K562 (cell line): ENCODE measurements at regions not wholly inside any gene's neighbourhood (a gene's known extent, or its start where the extent isn't known, plus 50 kb on each side); places are given as distances from the start of the nearest gene placed in this dataset.

Experiments
- ATAC-seq: fragments of 200-7000 bp; cut with Tn5 transposase; 3 replicates; pipeline ENCODE4 v1.9.1; 2020; ENCODE audit warnings: moderate library complexity
- BruUV-seq: library from RNA; stranded (reverse); fragments of 400-500 nt; replicated peaks from 2 replicates; lab custom pipeline; 2021; lab: Mats Ljungman, UMichigan
- CTCF ChIA-PET: fragments of 300-600 bp; formaldehyde crosslinking; extraction: SDS; loops from one replicate; lab custom pipeline; 2021; ENCODE audit warnings: low intra/inter-chr PET ratio; lab: Yijun Ruan, JAX
- POLR2A ChIA-PET: fragments of 300-600, 350-650 bp; sonication (Branson Sonifier 250); formaldehyde crosslinking; extraction: SDS; loops from one replicate; lab custom pipeline; 2021; ENCODE audit warnings: antibody characterized with exemption, inconsistent platforms; lab: Yijun Ruan, JAX
- DNase-seq, 4 experiments: peaks; one replicate each; pipeline versions ENCODE4 v3.0.0 to v3.0.0-alpha.2; 2011 to 2018; ENCODE audit warnings: low spot score in 3 of 4, mixed read lengths in 3 of 4; ENCODE audit errors: extremely low read depth in 1 of 4
- FAIRE-seq: peaks from 2 replicates; lab custom pipeline; 2011; peaks lifted over from hg19 to GRCh38; lab: Jason Lieb, UNC
- H2AFZ ChIP-seq: 2 replicates; pipeline ENCODE4 v1.6.0; 2011; ENCODE audit warnings: low read depth, low read length, control low read depth, inconsistent platforms
- H3K27ac ChIP-seq: fragments of 200-600 bp; 3 replicates; pipeline ENCODE4 v1.8.0; 2011; ENCODE audit warnings: low read depth, mild to moderate bottlenecking, control low read depth, inconsistent platforms, low read length, moderate library complexity, mixed read lengths; ENCODE audit errors: extremely low read depth
- H3K27me3 ChIP-seq, 2 experiments: fragments of 300-600 bp in 1 of 2; 2 replicates in 1 of 2; 3 replicates in 1 of 2; pipeline versions ENCODE4 v1.6.0 to v1.8.0; 2011; ENCODE audit warnings: inconsistent platforms in 2 of 2, low read length in 2 of 2, mild to moderate bottlenecking in 1 of 2, mixed read lengths in 1 of 2, moderate library complexity in 1 of 2; ENCODE audit not compliant: control insufficient read depth in 2 of 2, insufficient read depth in 2 of 2
- H3K36me3 ChIP-seq: fragments of 300-600 bp; 3 replicates; pipeline ENCODE4 v1.8.0; 2011; ENCODE audit warnings: mild to moderate bottlenecking, low read length, inconsistent platforms; ENCODE audit not compliant: control insufficient read depth, insufficient read depth
- H3K4me1 ChIP-seq, 2 experiments: fragments of 200-600 bp in 1 of 2; replicated peaks in 1 of 2; 2 replicates in 1 of 2; 3 replicates in 1 of 2; pipeline versions ENCODE4 v1.5.1 to v1.8.0; 2011; ENCODE audit warnings: inconsistent platforms in 2 of 2, low read length in 2 of 2, mild to moderate bottlenecking in 1 of 2, mixed read lengths in 1 of 2, moderate library complexity in 1 of 2; ENCODE audit not compliant: control insufficient read depth in 2 of 2, insufficient read depth in 2 of 2
- H3K4me2 ChIP-seq: 2 replicates; pipeline ENCODE4 v1.6.1; 2011; ENCODE audit warnings: low read length, control low read depth, inconsistent platforms, mixed read lengths; ENCODE audit not compliant: insufficient read depth
- H3K4me3 ChIP-seq: fragments of 200-600 bp; sonication (generic), shearing (Covaris generic); 2 replicates; pipeline ENCODE4 v1.5.1; 2016; ENCODE audit warnings: control low read depth, inconsistent platforms
- H3K79me2 ChIP-seq: fragments of 200-600 bp; 3 replicates; pipeline ENCODE4 v1.8.0; 2011; ENCODE audit warnings: low read length, inconsistent platforms; ENCODE audit not compliant: control insufficient read depth, insufficient read depth
- H3K9ac ChIP-seq, 2 experiments: 2 replicates each; pipeline versions ENCODE4 v1.6.0 to v1.6.1; 2011; ENCODE audit warnings: low read depth in 2 of 2, low read length in 2 of 2, control low read depth in 1 of 2, inconsistent platforms in 1 of 2, mild to moderate bottlenecking in 1 of 2, mixed read lengths in 1 of 2; ENCODE audit not compliant: insufficient read depth in 1 of 2
- H3K9me1 ChIP-seq: one replicate; pipeline ENCODE4 v1.6.0; 2011; ENCODE audit warnings: inconsistent platforms, mild to moderate bottlenecking, low read length, moderate library complexity; ENCODE audit not compliant: control insufficient read depth, insufficient read depth
- H3K9me3 ChIP-seq: replicated peaks from 2 replicates; pipeline ENCODE4 v1.5.1; 2011; ENCODE audit warnings: low read depth, low read length, inconsistent platforms; ENCODE audit not compliant: control insufficient read depth, insufficient read depth
- H4K20me1 ChIP-seq: replicated peaks from 2 replicates; pipeline ENCODE4 v1.6.1; 2011; ENCODE audit warnings: low read length, inconsistent platforms, mixed read lengths; ENCODE audit not compliant: control insufficient read depth, insufficient read depth
- CXXC5 ChIP-seq: fragments of 250-450 bp; sonication (Bioruptor Pico); IDR thresholded peaks from 2 replicates; pipeline ENCODE4 v1.8.0; 2022; ENCODE audit warnings: inconsistent platforms, mild to moderate bottlenecking, moderate library complexity
- EP300 ChIP-seq: IDR thresholded peaks from 2 replicates; pipeline ENCODE4 v1.6.1; 2012; ENCODE audit warnings: low read length, improper control_type of control experiment
- FOXM1 ChIP-seq, 2 experiments: fragments of 450-650 bp in 1 of 2; sonication (generic) in 1 of 2; formaldehyde crosslinking in 1 of 2; IDR thresholded peaks; 2 replicates each; pipeline versions ENCODE4 v1.6.1 to v1.9.0; 2017 to 2022; ENCODE audit warnings: low read depth in 2 of 2, mild to moderate bottlenecking in 2 of 2, missing genetic modification reagents in 1 of 2, moderate library complexity in 1 of 2
- MAFG ChIP-seq: fragments of 450-650 bp; conservative IDR thresholded peaks from 2 replicates; pipeline ENCODE4 v1.6.1; 2016; ENCODE audit warnings: missing genetic modification characterization, missing compliant biosample characterization
- NCOR1 ChIP-seq: fragments of 450-650 bp; IDR thresholded peaks from 2 replicates; pipeline ENCODE4 v1.6.1; 2016; ENCODE audit warnings: mild to moderate bottlenecking, moderate library complexity
- PKNOX1 ChIP-seq: fragments of 450-650 bp; IDR thresholded peaks from 2 replicates; pipeline ENCODE4 v1.6.1; 2016
- POLR2AphosphoS5 ChIP-seq: IDR thresholded peaks from 2 replicates; pipeline ENCODE4 v1.6.1; 2011; ENCODE audit warnings: mild to moderate bottlenecking, low read depth, low read length, moderate library complexity; ENCODE audit not compliant: control insufficient read depth, insufficient read depth
- RCOR1 ChIP-seq, 2 experiments: IDR thresholded peaks; 2 replicates each; pipeline ENCODE4 v1.6.1; 2012; ENCODE audit warnings: low read depth in 2 of 2, low read length in 2 of 2, borderline replicate concordance in 1 of 2, improper control_type of control experiment in 1 of 2
- RFX7 ChIP-seq: fragments of 250-450 bp; sonication (Bioruptor Pico); IDR thresholded peaks from 2 replicates; pipeline ENCODE4 v1.5.1; 2021; ENCODE audit warnings: mild to moderate bottlenecking
- SOX6 ChIP-seq: fragments of 450-650 bp; IDR thresholded peaks from 2 replicates; pipeline ENCODE4 v1.6.1; 2014; ENCODE audit warnings: mild to moderate bottlenecking
- TAL1 ChIP-seq: fragments of 450-650 bp; IDR thresholded peaks from 2 replicates; pipeline ENCODE4 v1.6.1; 2016; ENCODE audit warnings: mild to moderate bottlenecking
- TARDBP ChIP-seq: fragments of 450-650 bp; IDR thresholded peaks from 2 replicates; pipeline ENCODE4 v1.6.1; 2016
- TEAD1 ChIP-seq, 2 experiments: fragments of 450-650 bp in 1 of 2; sonication (generic) in 1 of 2; formaldehyde crosslinking; IDR thresholded peaks; 2 replicates each; pipeline versions ENCODE4 v1.4.0 to v1.8.0; 2020 to 2022; ENCODE audit warnings: mild to moderate bottlenecking in 2 of 2, missing genetic modification reagents in 1 of 2
- ZBTB11 ChIP-seq, 3 experiments: fragments of 200-800 bp in 1 of 3; fragments of 250-450 bp in 1 of 3; fragments of 450-650 bp in 1 of 3; sonication (Bioruptor Pico) in 1 of 3; sonication (Bioruptor generic) in 1 of 3; formaldehyde crosslinking in 1 of 3; IDR thresholded peaks; 2 replicates each; pipeline versions ENCODE4 v1.6.1 to v1.8.0; 2016 to 2022; ENCODE audit warnings: mild to moderate bottlenecking in 2 of 3, missing genetic modification characterization in 2 of 3, missing compliant biosample characterization in 1 of 3, moderate library complexity in 1 of 3
- ZNF395 ChIP-seq: fragments of 200-800 bp; sonication (Bioruptor generic); IDR thresholded peaks from 2 replicates; pipeline ENCODE4 v1.6.1; 2017; ENCODE audit warnings: missing genetic modification characterization, missing compliant biosample characterization
- ZNF644 ChIP-seq: fragments of 200-800 bp; sonication (Bioruptor generic); IDR thresholded peaks from 2 replicates; pipeline ENCODE4 v1.6.1; 2016; ENCODE audit warnings: low read depth, missing genetic modification characterization, missing compliant biosample characterization
- ZNF780A ChIP-seq: fragments of 250-450 bp; sonication (Bioruptor Pico); IDR thresholded peaks from 2 replicates; pipeline ENCODE4 v1.5.0; 2021; ENCODE audit warnings: mild to moderate bottlenecking
- WGBS: fragments of 100-300 bp; shearing (Covaris generic); methylation state at CpG from one replicate; pipeline ENCODE4 v1.1.6; 2016; ENCODE audit warnings: low coverage, mixed read lengths; ENCODE audit not compliant: insufficient coverage; ENCODE audit errors: missing lambda C conversion rate; 5-methylcytosine and 5-hydroxymethylcytosine counted together
- in situ Hi-C: fragments of 300-500 bp; cut with MboI; formaldehyde crosslinking; loops from 4 replicates; pipeline ENCODE4 v1.15.0; 2018; ENCODE audit warnings: inconsistent platforms, mixed read lengths
- intact Hi-C: fragments of 100-400 bp; cut with micrococcal nuclease; formaldehyde crosslinking; loops from 2 replicates; pipeline ENCODE4 v1.14.2; 2022

- H3K4me2 ChIP-seq, result no peak overlapping the region
- intact Hi-C loops, result no loop called here
- ATAC-seq, result peak; percentile 36; the same call in 2 of the 3 replicates
- peaks cover 9 to 26% of the 10 kb centered on the region in 2 experiments; a peak in 4 of 5 replicates for H3K27me3 ChIP-seq
- H3K4me3 ChIP-seq, result no peak overlapping the region
- H3K27ac ChIP-seq, result no peak overlapping the region
- H2AFZ ChIP-seq, result no peak overlapping the region
- FAIRE-seq, result no peak
- H3K9ac ChIP-seq, result no peak overlapping the region
- peak in 1 of 4 experiments; percentile 55 for DNase-seq
- POLR2A ChIA-PET, result interaction anchor here (0.8 to 0.9 kb wide), 2 partner anchors 11 to 12 kb away, joined by 3 read pairs; no protein-coding TSS in a partner anchor
- 7% methylated on average over 1 of the region's 1 CpG for WGBS
- no peaks in the 10 kb centered on the region for H3K36me3 ChIP-seq
- no peaks in the 10 kb centered on the region for H4K20me1 ChIP-seq
- H3K79me2 ChIP-seq, result no peaks in the 10 kb centered on the region
- in situ Hi-C loops, result no loop called here
- no peaks in the 10 kb centered on the region for H3K9me1 ChIP-seq
- CTCF ChIA-PET, result no interaction called here
- no peaks in the 10 kb centered on the region for H3K9me3 ChIP-seq
- no TSS peak for BruUV-seq
- H3K4me1 ChIP-seq, result peaks cover 0 to 12% of the 10 kb centered on the region in 2 experiments; a peak in 2 of 5 replicates
- TF ChIP-seq TARDBP, result no peak
- peak; percentile 32; the same call in 1 of the 2 replicates for TF ChIP-seq CXXC5 (CRISPR knock-in tag)
- TF ChIP-seq NCOR1, result peak; percentile 80
- TF ChIP-seq POLR2AphosphoS5, result 0 out of 2 replicates have a peak, but pooled peaks have one; percentile 22
- 0 out of 2 replicates have a peak, but pooled peaks have one; percentile 36 for TF ChIP-seq ZNF644
- no peak for TF ChIP-seq ZNF780A (CRISPR knock-in tag)
- no peak; a peak in 1 of 4 replicates for TF ChIP-seq RCOR1 (IDR thresholded peaks at IDR 0.05; ENCODE audit: borderline replicate concordance in 1 of 2, low read depth in 2 of 2, low read length in 2 of 2)
- peak in 1 of 3 experiments; percentile 39; a peak in 1 of 6 replicates for TF ChIP-seq ZBTB11 (CRISPR knock-in tag; IDR thresholded peaks at IDR 0.05)
- 0 out of 2 replicates have a peak, but pooled peaks have one; percentile 32 for TF ChIP-seq ZNF395 (CRISPR knock-in tag)
- TF ChIP-seq TEAD1 (CRISPR knock-in tag; IDR thresholded peaks at IDR 0.05), result no peak
- TF ChIP-seq PKNOX1, result peak; percentile 58
- peak; percentile 91 for TF ChIP-seq TAL1
- TF ChIP-seq MAFG (tag), result 0 out of 2 replicates have a peak, but pooled peaks have one; percentile 7
- TF ChIP-seq RFX7 (CRISPR knock-in tag), result no peak
- peak; percentile 37; the same call in 1 of the 2 replicates for TF ChIP-seq SOX6
- peak; percentile 70 for TF ChIP-seq EP300
- TF ChIP-seq FOXM1 (IDR thresholded peaks at IDR 0.05; ENCODE audit: low read depth), result peak; percentile 29; the same call in 1 of the 2 replicates
- TF ChIP-seq FOXM1 (CRISPR knock-in tag; IDR thresholded peaks at IDR 0.05; ENCODE audit: low read depth), result no peak
Observed at GRCh38 chr1:175894581-175894980, 151.2 kb upstream of the TNR start.
